PC-9 (cell line): ENCODE measurements at regions not wholly inside any gene's neighbourhood (a gene's known extent, or its start where the extent isn't known, plus 50 kb on each side); places are given as distances from the start of the nearest gene placed in this dataset.

Source experiments
- BruUV-seq: library from RNA; stranded (reverse); fragments of 400-500 nt; replicated peaks from 2 replicates; lab custom pipeline; 2021; lab: Mats Ljungman, UMichigan
- CTCF ChIA-PET: fragments of 300-600 bp; sonication (Branson Sonifier 250); formaldehyde crosslinking; loops from one replicate; lab custom pipeline; 2022; ENCODE audit warnings: antibody characterized with exemption; lab: Charles Lee
- POLR2A ChIA-PET: fragments of 300-600 bp; sonication (Branson Sonifier 250); formaldehyde crosslinking; loops from one replicate; lab custom pipeline; 2022; ENCODE audit warnings: antibody characterized with exemption; ENCODE audit not compliant: unreplicated experiment; lab: Charles Lee
- DNase-seq, 2 experiments: peaks; one replicate each; pipeline versions ENCODE4 v3.0.0 to v3.0.0-alpha.2; 2015 to 2022; ENCODE audit warnings: mixed read lengths in 1 of 2
- H2AFZ ChIP-seq: fragments of 200-600 bp; sonication (generic); 2 replicates; pipeline ENCODE4 v1.8.1; 2017; ENCODE audit warnings: antibody characterized with exemption
- H3F3A ChIP-seq: fragments of 200-600 bp; sonication (generic); 2 replicates; pipeline ENCODE4 v1.8.1; 2017; ENCODE audit warnings: antibody characterized with exemption, mild to moderate bottlenecking, low read depth; ENCODE audit not compliant: insufficient read depth
- H3K27ac ChIP-seq: fragments of 200-600 bp; sonication (generic); 2 replicates; pipeline ENCODE4 v1.6.1; 2016; ENCODE audit warnings: mixed run types
- H3K27me3 ChIP-seq: fragments of 200-600 bp; sonication (generic); 2 replicates; pipeline ENCODE4 v1.6.1; 2016; ENCODE audit warnings: low read depth, mixed run types; ENCODE audit not compliant: insufficient read depth
- H3K36me3 ChIP-seq: fragments of 200-600 bp; sonication (generic); 2 replicates; pipeline ENCODE4 v1.6.1; 2016; ENCODE audit warnings: low read depth, mixed run types
- H3K4me1 ChIP-seq: fragments of 200-600 bp; sonication (generic); replicated peaks from 2 replicates; pipeline ENCODE4 v1.6.1; 2016; ENCODE audit warnings: mixed run types; ENCODE audit not compliant: insufficient read depth
- H3K4me2 ChIP-seq: fragments of 200-600 bp; sonication (generic); 2 replicates; pipeline ENCODE4 v1.6.1; 2017; ENCODE audit warnings: mixed run types
- H3K4me3 ChIP-seq: fragments of 200-600 bp; sonication (generic); 2 replicates; pipeline ENCODE4 v1.6.1; 2016; ENCODE audit warnings: mixed run types
- H3K79me2 ChIP-seq: fragments of 200-600 bp; sonication (generic); 2 replicates; pipeline ENCODE4 v1.6.1; 2017; ENCODE audit warnings: low read depth, mixed run types
- H3K9me2 ChIP-seq: fragments of 200-600 bp; sonication (generic); 2 replicates; pipeline ENCODE4 v1.8.1; 2017; ENCODE audit warnings: mild to moderate bottlenecking; ENCODE audit not compliant: insufficient read depth
- H3K9me3 ChIP-seq: fragments of 200-600 bp; sonication (generic); 2 replicates; pipeline ENCODE4 v1.8.1; 2016; ENCODE audit warnings: low read depth; ENCODE audit not compliant: insufficient read depth
- H4K20me1 ChIP-seq: fragments of 200-600 bp; sonication (generic); 2 replicates; pipeline ENCODE4 v1.8.1; 2017; ENCODE audit not compliant: insufficient read depth
- EZH2 ChIP-seq: fragments of 200-600 bp; sonication (generic); IDR thresholded peaks from 2 replicates; pipeline ENCODE4 v1.8.0; 2017; ENCODE audit warnings: antibody characterized with exemption, low read depth
- intact Hi-C: fragments of 100-400 bp; cut with micrococcal nuclease; formaldehyde crosslinking; loops from one replicate; pipeline ENCODE4 v1.10.0; 2022; ENCODE audit not compliant: unreplicated experiment
- TF ChIP-seq, protein P1 (sequence below): fragments of 200-600 bp; sonication (generic); conservative IDR thresholded peaks from 2 replicates; pipeline ENCODE4 v1.6.1; 2017; ENCODE audit warnings: mixed run types, antibody characterized with exemption, mild to moderate bottlenecking, moderate library complexity

DNA sequence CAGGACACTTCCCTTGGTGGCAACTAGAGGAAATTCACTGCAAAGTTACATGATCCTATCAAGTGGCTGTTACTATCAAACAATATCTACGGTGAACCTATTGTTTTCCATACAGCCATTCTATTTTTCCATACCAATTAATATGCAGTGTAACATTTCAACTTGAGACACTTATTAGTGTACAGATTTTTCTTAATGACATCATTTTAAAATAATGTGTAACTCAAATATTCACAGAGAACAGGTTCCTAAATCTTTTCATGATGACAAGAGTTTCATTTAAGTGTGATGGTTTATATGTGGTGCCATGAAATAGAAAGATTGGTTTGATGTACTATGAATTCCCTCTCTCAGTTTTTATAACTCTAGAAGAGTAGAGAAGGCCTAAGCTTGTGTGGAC is 291.2 kb upstream of the SOX5 start:
- H3K4me3 ChIP-seq, result no peak overlapping the region
- H3K27me3 ChIP-seq, result no peaks in the 10 kb centered on the region
- ChIA-PET CTCF (no interaction called here), POLR2A (no interaction called here)
- TF ChIP-seq, protein P1, sequence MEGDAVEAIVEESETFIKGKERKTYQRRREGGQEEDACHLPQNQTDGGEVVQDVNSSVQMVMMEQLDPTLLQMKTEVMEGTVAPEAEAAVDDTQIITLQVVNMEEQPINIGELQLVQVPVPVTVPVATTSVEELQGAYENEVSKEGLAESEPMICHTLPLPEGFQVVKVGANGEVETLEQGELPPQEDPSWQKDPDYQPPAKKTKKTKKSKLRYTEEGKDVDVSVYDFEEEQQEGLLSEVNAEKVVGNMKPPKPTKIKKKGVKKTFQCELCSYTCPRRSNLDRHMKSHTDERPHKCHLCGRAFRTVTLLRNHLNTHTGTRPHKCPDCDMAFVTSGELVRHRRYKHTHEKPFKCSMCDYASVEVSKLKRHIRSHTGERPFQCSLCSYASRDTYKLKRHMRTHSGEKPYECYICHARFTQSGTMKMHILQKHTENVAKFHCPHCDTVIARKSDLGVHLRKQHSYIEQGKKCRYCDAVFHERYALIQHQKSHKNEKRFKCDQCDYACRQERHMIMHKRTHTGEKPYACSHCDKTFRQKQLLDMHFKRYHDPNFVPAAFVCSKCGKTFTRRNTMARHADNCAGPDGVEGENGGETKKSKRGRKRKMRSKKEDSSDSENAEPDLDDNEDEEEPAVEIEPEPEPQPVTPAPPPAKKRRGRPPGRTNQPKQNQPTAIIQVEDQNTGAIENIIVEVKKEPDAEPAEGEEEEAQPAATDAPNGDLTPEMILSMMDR, result no peak
- no peak for TF ChIP-seq EZH2
- H3F3A ChIP-seq, result no peaks in the 10 kb centered on the region
- BruUV-seq, result no TSS peak
- H3K27ac ChIP-seq, result no peak overlapping the region
- no peaks in the 10 kb centered on the region for H4K20me1 ChIP-seq
- no peaks in the 10 kb centered on the region for H3K9me3 ChIP-seq
- H3K4me1 ChIP-seq, result no peaks in the 10 kb centered on the region
- H3K9me2 ChIP-seq, result no peaks in the 10 kb centered on the region
- no peak overlapping the region for H2AFZ ChIP-seq
- DNase-seq, result no peak
- intact Hi-C loops, result no loop called here
- H3K36me3 ChIP-seq, result no peaks in the 10 kb centered on the region
- no peak overlapping the region for H3K4me2 ChIP-seq
- H3K79me2 ChIP-seq, result no peaks in the 10 kb centered on the region

DNA sequence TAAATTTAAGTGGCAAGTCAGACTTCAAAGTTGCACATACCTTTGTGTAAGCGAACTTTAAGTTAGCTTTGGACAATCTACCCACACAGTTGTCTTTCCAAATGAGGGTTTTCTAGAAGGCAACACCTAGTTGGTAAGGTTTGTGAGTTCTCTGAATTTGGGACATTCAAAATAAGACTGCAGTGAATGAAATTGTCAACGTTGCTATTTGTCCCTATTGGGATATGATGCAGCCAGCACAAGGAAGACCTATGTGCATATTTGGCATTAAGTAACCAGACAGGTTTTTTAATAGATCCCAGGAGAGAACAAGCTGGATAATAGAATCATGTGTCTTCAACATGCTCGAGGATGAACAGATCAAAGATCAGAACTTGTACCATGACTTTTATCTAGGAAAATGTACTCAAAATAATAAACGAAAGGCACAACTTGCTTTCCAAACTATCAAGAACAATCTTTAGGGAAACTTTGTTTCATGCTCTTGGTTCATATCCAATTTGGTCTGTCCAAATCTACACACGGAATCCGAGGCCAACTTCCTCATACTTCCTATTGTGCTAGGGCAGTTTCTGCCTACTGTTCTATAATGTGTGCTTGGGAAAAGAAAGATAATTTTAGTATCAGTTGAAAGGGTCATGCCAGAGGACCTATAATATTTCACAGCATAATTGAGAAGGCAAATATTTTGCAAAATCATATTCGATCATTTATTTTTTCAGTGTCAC is 284.2 kb upstream of the SOX5 start:
- no peaks in the 10 kb centered on the region for H3K79me2 ChIP-seq
- H3K36me3 ChIP-seq, result no peaks in the 10 kb centered on the region
- no peak overlapping the region for H2AFZ ChIP-seq
- H3K9me3 ChIP-seq, result no peaks in the 10 kb centered on the region
- H3K4me2 ChIP-seq, result no peak overlapping the region
- no peak overlapping the region for H3K4me3 ChIP-seq
- TF ChIP-seq, protein P1, result no peak
- TF ChIP-seq EZH2, result no peak
- CTCF ChIA-PET, result no interaction called here
- no peaks in the 10 kb centered on the region for H3K9me2 ChIP-seq
- H3K27me3 ChIP-seq, result peaks cover 25% of the 10 kb centered on the region
- H4K20me1 ChIP-seq, result no peaks in the 10 kb centered on the region
- POLR2A ChIA-PET, result no interaction called here
- BruUV-seq, result no TSS peak
- H3K4me1 ChIP-seq, result no peaks in the 10 kb centered on the region
- H3F3A ChIP-seq, result no peaks in the 10 kb centered on the region
- intact Hi-C loops, result no loop called here
- H3K27ac ChIP-seq, result no peak overlapping the region
- DNase-seq, result no peak

- intact Hi-C loops, result no loop called here
- no peak for DNase-seq
- BruUV-seq, result no TSS peak
Measured at GRCh38 chr12:24232531-24232930, 283.1 kb upstream of the SOX5 start.

More at GRCh38 chr12:24232531-24232930, 283.1 kb upstream of the SOX5 start:
- no peaks in the 10 kb centered on the region for H4K20me1 ChIP-seq
- no peak overlapping the region for H3K27ac ChIP-seq
- POLR2A ChIA-PET, result no interaction called here
- H3K4me1 ChIP-seq, result no peaks in the 10 kb centered on the region
- H3K27me3 ChIP-seq, result peaks cover 30% of the 10 kb centered on the region
- no peaks in the 10 kb centered on the region for H3K36me3 ChIP-seq
- no peak for TF ChIP-seq EZH2
- TF ChIP-seq, protein P1, result no peak
- no peak overlapping the region for H2AFZ ChIP-seq
- H3K9me3 ChIP-seq, result no peaks in the 10 kb centered on the region
- no peaks in the 10 kb centered on the region for H3F3A ChIP-seq
- H3K9me2 ChIP-seq, result no peaks in the 10 kb centered on the region
- CTCF ChIA-PET, result no interaction called here
- no peaks in the 10 kb centered on the region for H3K79me2 ChIP-seq
- no peak overlapping the region for H3K4me3 ChIP-seq
- H3K4me2 ChIP-seq, result no peak overlapping the region
